CD14-positive monocyte (primary cell): ENCODE measurements at regions not wholly inside any gene's neighbourhood (a gene's known extent, or its start where the extent isn't known, plus 50 kb on each side); places are given as distances from the start of the nearest gene placed in this dataset.

Source experiments
- DNase-seq, 3 donors: peaks; one replicate each; pipeline ENCODE4 v3.0.0-alpha.2; 2011 to 2022
- H2AFZ ChIP-seq: 2 replicates; pipeline ENCODE4 v1.6.0; 2012; ENCODE audit warnings: mild to moderate bottlenecking, low read depth, low read length, inconsistent platforms; ENCODE audit not compliant: insufficient read depth, poor library complexity, severe bottlenecking
- H3K27ac ChIP-seq, 2 donors: 1 replicate in 1 of 2; 2 replicates in 1 of 2; pipeline ENCODE4 v1.5.1; 2012 to 2013; ENCODE audit warnings: low read length in 2 of 2, control low read depth in 1 of 2, inconsistent platforms in 1 of 2, low read depth in 1 of 2, mild to moderate bottlenecking in 1 of 2
- H3K27me3 ChIP-seq, 2 donors: one replicate each; pipeline versions ENCODE4 v1.6.0 to v1.6.1; 2011 to 2013; ENCODE audit warnings: low read length in 2 of 2; ENCODE audit not compliant: control insufficient read depth in 2 of 2, insufficient read depth in 2 of 2
- H3K36me3 ChIP-seq, 2 donors: replicated peaks in 1 of 2; 1 replicate in 1 of 2; 2 replicates in 1 of 2; pipeline versions ENCODE4 v1.5.1 to v1.6.1; 2012 to 2013; ENCODE audit warnings: low read length in 2 of 2, control low read depth in 1 of 2, inconsistent platforms in 1 of 2, mild to moderate bottlenecking in 1 of 2; ENCODE audit not compliant: insufficient read depth in 2 of 2, control insufficient read depth in 1 of 2
- H3K4me1 ChIP-seq, 2 donors: 1 replicate in 1 of 2; 2 replicates in 1 of 2; pipeline versions ENCODE4 v1.5.1 to v1.6.1; 2012 to 2013; ENCODE audit warnings: low read length in 2 of 2, control low read depth in 1 of 2, inconsistent platforms in 1 of 2, mild to moderate bottlenecking in 1 of 2, moderate library complexity in 1 of 2; ENCODE audit not compliant: insufficient read depth in 2 of 2, control insufficient read depth in 1 of 2
- H3K4me2 ChIP-seq: replicated peaks from 2 replicates; pipeline ENCODE3; 2012; ENCODE audit warnings: low read length, moderate library complexity, mild to moderate bottlenecking; ENCODE audit not compliant: poor library complexity, severe bottlenecking; ENCODE audit errors: extremely low read depth
- H3K4me3 ChIP-seq, 3 experiments: fragments of 200-600 bp in 1 of 3; sonication (generic) in 1 of 3; replicated peaks in 1 of 3; 1 replicate in 2 of 3; 2 replicates in 1 of 3; pipeline ENCODE4 v1.5.1; 2011 to 2013; ENCODE audit warnings: low read length in 3 of 3, mild to moderate bottlenecking in 3 of 3, control low read depth in 2 of 3, low read depth in 2 of 3, inconsistent platforms in 1 of 3, moderate library complexity in 1 of 3
- H3K79me2 ChIP-seq: 2 replicates; pipeline ENCODE4 v1.6.0; 2012; ENCODE audit warnings: mild to moderate bottlenecking, control low read depth, inconsistent platforms, low read length, moderate library complexity; ENCODE audit not compliant: insufficient read depth
- H3K9ac ChIP-seq: 2 replicates; pipeline ENCODE4 v1.6.0; 2017; ENCODE audit warnings: low read length, mild to moderate bottlenecking; ENCODE audit not compliant: insufficient read depth, poor library complexity, severe bottlenecking
- H3K9me3 ChIP-seq, 2 donors: replicated peaks in 1 of 2; 1 replicate in 1 of 2; 2 replicates in 1 of 2; pipeline versions ENCODE4 v1.5.1 to v1.6.1; 2012 to 2013; ENCODE audit warnings: low read length in 2 of 2, control low read depth in 1 of 2; ENCODE audit not compliant: control insufficient read depth in 1 of 2, insufficient read depth in 1 of 2
- H4K20me1 ChIP-seq: 2 replicates; pipeline ENCODE4 v1.6.0; 2012; ENCODE audit warnings: mild to moderate bottlenecking, low read length, control low read depth, moderate library complexity; ENCODE audit not compliant: insufficient read depth
- H3K27ac Mint-ChIP-seq, 7 donors: one replicate each; pipeline ENCODE4 v1.8.0; 2020; ENCODE audit warnings: mild to moderate bottlenecking in 7 of 7, mixed read lengths in 7 of 7, moderate library complexity in 6 of 7, inconsistent platforms in 2 of 7
- H3K27me3 Mint-ChIP-seq, 3 donors: one replicate each; pipeline ENCODE4 v1.8.0; 2021 to 2022; ENCODE audit warnings: low read depth in 3 of 3, mild to moderate bottlenecking in 3 of 3, mixed read lengths in 3 of 3, moderate library complexity in 3 of 3, inconsistent platforms in 1 of 3
- H3K36me3 Mint-ChIP-seq, 2 donors: one replicate each; pipeline ENCODE4 v1.8.0; 2020; ENCODE audit warnings: mixed read lengths in 2 of 2, inconsistent platforms in 1 of 2, mild to moderate bottlenecking in 1 of 2
- H3K4me1 Mint-ChIP-seq: one replicate; pipeline ENCODE4 v1.8.0; 2020; ENCODE audit warnings: mild to moderate bottlenecking, mixed read lengths
- H3K4me3 Mint-ChIP-seq, 2 donors: one replicate each; pipeline ENCODE4 v1.8.0; 2020; ENCODE audit warnings: mild to moderate bottlenecking in 2 of 2, mixed read lengths in 2 of 2, moderate library complexity in 1 of 2
- H3K9me3 Mint-ChIP-seq, 7 donors: one replicate each; pipeline ENCODE4 v1.8.0; 2020 to 2022; ENCODE audit warnings: mixed read lengths in 7 of 7, mild to moderate bottlenecking in 6 of 7, moderate library complexity in 6 of 7, inconsistent platforms in 2 of 7
- WGBS: methylation state at CpG from one replicate; pipeline ENCODE4 v1.1.5; 2013; ENCODE audit warnings: missing lambda C conversion rate; ENCODE audit not compliant: insufficient coverage; 5-methylcytosine and 5-hydroxymethylcytosine counted together
- intact Hi-C, 2 donors: fragments of 100-400 bp; cut with micrococcal nuclease; formaldehyde crosslinking; loops; one replicate each; pipeline versions ENCODE4 v1.15.0 to v1.15.1; 2023
- TF ChIP-seq, protein P1 (sequence below): fragments of 200-600 bp; IDR thresholded peaks from one replicate; pipeline ENCODE4 v1.8.0; 2022; ENCODE audit warnings: antibody characterized with exemption, mild to moderate bottlenecking

DNA sequence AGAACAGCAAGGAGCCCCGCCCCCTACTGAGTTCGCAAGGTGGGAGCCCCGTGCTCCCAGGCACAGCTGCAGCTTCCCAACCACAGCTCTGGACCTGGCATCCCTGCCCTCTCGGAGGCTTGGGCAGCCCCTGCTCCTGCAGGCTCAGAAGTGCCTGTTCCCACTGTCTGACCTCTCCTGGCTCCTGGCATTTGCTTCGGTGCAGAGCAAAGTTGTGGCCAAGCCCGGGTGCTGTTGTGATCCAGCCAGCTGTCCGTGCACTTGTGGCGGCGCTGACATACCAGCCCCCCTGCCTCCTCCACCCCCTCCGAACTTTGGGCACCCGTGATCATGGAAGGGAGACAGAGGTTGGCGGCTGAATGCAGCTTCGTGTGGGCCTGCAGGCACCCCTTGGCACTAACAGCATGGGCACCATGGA is 1386.8 kb downstream of the PCDH9 start:
- peaks cover 0 to 2% (median 1%) of the 10 kb centered on the region in 3 donors for H3K27me3 Mint-ChIP-seq
- Histone ChIP-seq H3K79me2 (no peaks in the 10 kb centered on the region), H3K27ac (no peak overlapping the region), H3K9ac (no peak overlapping the region), H4K20me1 (no peaks in the 10 kb centered on the region), H3K9me3 (peaks cover 7 to 21% of the 10 kb centered on the region in 2 donors), H3K36me3 (no peaks in the 10 kb centered on the region), H3K4me3 (no peak overlapping the region), H3K27me3 (no peaks in the 10 kb centered on the region), H3K4me1 (no peaks in the 10 kb centered on the region), H2AFZ (no peak overlapping the region), H3K4me2 (no peak overlapping the region)
- peaks cover 5 to 17% (median 13%) of the 10 kb centered on the region in 7 donors for H3K9me3 Mint-ChIP-seq
- H3K4me3 Mint-ChIP-seq = no peak overlapping the region
- 88% methylated on average over 12 of the region's 13 CpGs for WGBS
- H3K4me1 Mint-ChIP-seq = no peaks in the 10 kb centered on the region
- TF ChIP-seq, protein P1, sequence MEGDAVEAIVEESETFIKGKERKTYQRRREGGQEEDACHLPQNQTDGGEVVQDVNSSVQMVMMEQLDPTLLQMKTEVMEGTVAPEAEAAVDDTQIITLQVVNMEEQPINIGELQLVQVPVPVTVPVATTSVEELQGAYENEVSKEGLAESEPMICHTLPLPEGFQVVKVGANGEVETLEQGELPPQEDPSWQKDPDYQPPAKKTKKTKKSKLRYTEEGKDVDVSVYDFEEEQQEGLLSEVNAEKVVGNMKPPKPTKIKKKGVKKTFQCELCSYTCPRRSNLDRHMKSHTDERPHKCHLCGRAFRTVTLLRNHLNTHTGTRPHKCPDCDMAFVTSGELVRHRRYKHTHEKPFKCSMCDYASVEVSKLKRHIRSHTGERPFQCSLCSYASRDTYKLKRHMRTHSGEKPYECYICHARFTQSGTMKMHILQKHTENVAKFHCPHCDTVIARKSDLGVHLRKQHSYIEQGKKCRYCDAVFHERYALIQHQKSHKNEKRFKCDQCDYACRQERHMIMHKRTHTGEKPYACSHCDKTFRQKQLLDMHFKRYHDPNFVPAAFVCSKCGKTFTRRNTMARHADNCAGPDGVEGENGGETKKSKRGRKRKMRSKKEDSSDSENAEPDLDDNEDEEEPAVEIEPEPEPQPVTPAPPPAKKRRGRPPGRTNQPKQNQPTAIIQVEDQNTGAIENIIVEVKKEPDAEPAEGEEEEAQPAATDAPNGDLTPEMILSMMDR = no peak
- DNase-seq = no peak
- no peaks in the 10 kb centered on the region for H3K36me3 Mint-ChIP-seq
- no peak overlapping the region for H3K27ac Mint-ChIP-seq
- intact Hi-C loops = no loop called here

DNA sequence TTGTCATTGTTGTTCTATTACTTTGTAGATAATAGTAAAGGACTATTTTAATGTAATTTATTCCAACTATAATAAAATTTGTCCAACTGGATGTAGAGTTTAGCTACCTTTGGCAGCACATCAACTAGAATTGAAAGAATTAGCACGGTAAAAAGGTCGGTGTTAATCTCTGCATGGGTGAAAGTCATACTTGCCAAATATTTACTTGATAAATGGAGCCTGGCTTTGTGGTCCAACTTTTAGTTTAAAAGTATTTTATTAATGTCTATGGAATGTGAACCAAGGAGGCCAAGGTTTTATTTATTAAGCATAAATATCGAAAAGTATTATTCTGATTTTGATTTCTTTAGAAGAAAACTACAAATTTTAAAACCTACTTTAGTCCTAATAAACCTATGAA is 1389.0 kb downstream of the PCDH9 start:
- no peak overlapping the region for H3K27ac ChIP-seq
- peaks cover 7 to 21% of the 10 kb centered on the region in 2 donors for H3K9me3 ChIP-seq
- H3K9me3 Mint-ChIP-seq = peaks cover 5 to 13% (median 10%) of the 10 kb centered on the region in 7 donors
- no peak overlapping the region for H3K4me2 ChIP-seq
- TF ChIP-seq, protein P1 = no peak
- no peaks in the 10 kb centered on the region for H3K4me1 ChIP-seq
- no peak overlapping the region for H3K4me3 ChIP-seq
- H3K36me3 ChIP-seq = no peaks in the 10 kb centered on the region
- H3K79me2 ChIP-seq = no peaks in the 10 kb centered on the region
- intact Hi-C loops = no loop called here
- DNase-seq = no peak
- H3K27me3 Mint-ChIP-seq = no peaks in the 10 kb centered on the region
- H4K20me1 ChIP-seq = no peaks in the 10 kb centered on the region
- H3K4me1 Mint-ChIP-seq = no peaks in the 10 kb centered on the region
- no peak overlapping the region for H3K4me3 Mint-ChIP-seq
- no peak overlapping the region for H2AFZ ChIP-seq
- 80% methylated on average over 1 of the region's 3 CpGs for WGBS
- H3K9ac ChIP-seq = no peak overlapping the region
- H3K27me3 ChIP-seq = no peaks in the 10 kb centered on the region
- no peak overlapping the region for H3K27ac Mint-ChIP-seq
- no peaks in the 10 kb centered on the region for H3K36me3 Mint-ChIP-seq
